ENCODE measurements at regions not wholly inside any gene's neighbourhood (a gene's known extent, or its start where the extent isn't known, plus 50 kb on each side); places are given as distances from the start of the nearest gene placed in this dataset.

DNA sequence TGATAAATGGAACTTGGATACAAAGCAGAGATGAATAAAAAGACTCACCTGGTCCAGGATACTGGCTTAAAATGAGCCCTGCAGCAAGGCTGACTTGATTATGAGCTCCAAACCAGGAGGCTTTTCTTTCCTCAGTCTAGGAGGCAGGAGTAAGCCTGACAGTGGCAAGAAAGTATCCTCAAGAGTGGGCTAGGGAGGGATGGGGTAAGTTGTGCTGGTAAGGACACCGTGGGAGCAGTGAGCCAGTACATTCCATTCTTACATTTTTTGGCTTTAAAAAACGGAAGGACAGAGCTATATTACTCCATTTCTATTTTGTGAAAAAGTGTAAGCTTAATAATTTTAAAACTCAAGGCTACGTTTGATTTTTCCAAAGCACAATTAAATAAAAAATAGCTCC lies 187.1 kb upstream of the DDI1 start:
- no peak overlapping the region for H3K4me3 ChIP-seq (ENCODE audit: low read depth, low read length)
- H3K27me3 ChIP-seq (replicated peaks): no peaks in the 10 kb centered on the region
- in situ Hi-C loops (cut with HindIII; ENCODE audit: low pct_ligation_motif_present, low sequenced_read_pairs): no loop called here
- TF ChIP-seq, protein P1, sequence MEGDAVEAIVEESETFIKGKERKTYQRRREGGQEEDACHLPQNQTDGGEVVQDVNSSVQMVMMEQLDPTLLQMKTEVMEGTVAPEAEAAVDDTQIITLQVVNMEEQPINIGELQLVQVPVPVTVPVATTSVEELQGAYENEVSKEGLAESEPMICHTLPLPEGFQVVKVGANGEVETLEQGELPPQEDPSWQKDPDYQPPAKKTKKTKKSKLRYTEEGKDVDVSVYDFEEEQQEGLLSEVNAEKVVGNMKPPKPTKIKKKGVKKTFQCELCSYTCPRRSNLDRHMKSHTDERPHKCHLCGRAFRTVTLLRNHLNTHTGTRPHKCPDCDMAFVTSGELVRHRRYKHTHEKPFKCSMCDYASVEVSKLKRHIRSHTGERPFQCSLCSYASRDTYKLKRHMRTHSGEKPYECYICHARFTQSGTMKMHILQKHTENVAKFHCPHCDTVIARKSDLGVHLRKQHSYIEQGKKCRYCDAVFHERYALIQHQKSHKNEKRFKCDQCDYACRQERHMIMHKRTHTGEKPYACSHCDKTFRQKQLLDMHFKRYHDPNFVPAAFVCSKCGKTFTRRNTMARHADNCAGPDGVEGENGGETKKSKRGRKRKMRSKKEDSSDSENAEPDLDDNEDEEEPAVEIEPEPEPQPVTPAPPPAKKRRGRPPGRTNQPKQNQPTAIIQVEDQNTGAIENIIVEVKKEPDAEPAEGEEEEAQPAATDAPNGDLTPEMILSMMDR (IDR thresholded peaks at IDR 0.05; ENCODE audit: low read depth, low read length, missing control alignments): no peak
- H3K36me3 ChIP-seq (replicated peaks): no peaks in the 10 kb centered on the region
- H3K27ac ChIP-seq: no peak overlapping the region
- no peak for DNase-seq

DNA sequence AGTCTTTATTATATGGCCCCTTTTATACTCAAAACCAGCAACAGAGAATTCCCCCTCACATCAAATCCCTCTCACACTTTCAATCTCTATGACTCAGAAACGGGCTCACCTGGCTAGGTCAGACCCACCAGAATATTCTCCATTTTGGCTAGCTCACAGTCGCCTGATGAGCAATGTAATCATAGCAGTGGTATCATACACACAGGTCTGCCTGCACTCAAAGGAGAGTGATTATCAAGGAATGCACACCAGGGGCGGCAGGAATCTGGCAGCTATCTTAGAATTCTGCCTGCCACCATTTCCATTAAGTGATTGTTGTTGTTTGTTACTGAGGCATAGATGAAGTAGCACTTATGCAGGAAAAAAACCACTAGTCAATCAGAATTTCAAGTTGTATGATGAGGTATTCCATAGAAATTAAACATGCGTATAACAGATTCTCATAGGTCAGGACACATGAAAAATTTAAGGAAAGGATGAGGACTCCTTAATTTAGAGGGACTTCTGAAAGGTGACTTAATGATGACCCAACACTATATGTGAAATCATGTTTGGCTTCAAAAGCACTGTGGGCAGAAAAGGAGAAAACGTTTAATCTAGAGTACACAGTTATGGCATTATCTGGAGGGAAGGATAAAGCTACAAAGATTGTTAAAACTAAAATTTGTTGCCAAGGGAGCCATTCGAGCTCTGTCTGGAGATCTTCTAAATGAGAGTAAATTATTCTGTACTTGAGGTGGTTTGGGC lies 185.8 kb upstream of the DDI1 start:
- TF ChIP-seq, protein P1 (IDR thresholded peaks at IDR 0.05; ENCODE audit: low read depth, low read length, missing control alignments): no peak
- Histone ChIP-seq H3K27me3 (replicated peaks) (no peaks in the 10 kb centered on the region), H3K36me3 (replicated peaks) (no peaks in the 10 kb centered on the region), H3K4me3 (ENCODE audit: low read depth, low read length) (no peak overlapping the region), H3K27ac (no peak overlapping the region)
- in situ Hi-C loops (cut with HindIII; ENCODE audit: low pct_ligation_motif_present, low sequenced_read_pairs): no loop called here
- DNase-seq: no peak

DNA sequence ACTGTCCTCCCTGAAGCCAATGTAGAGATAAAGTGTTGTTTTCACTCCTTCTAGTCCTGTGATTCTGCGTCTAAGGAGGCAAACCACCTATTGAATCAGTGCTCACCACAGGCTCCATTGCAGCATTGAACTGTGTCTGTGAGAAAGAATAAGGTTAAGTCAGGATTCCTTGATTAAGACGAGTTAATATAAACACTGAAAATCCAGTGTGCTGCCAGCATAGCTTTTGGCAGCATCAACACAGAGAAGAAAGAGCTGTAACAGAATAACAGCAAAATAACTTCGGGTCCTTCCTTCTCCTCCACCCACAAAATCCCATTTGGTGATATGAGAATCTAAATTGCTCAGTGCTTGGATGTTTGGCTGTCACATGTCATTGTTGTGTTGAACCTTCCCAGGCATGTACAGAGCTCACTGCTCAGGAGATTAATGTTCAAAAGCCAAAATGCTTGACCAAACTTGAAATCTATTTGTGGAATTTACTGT lies 185.2 kb upstream of the DDI1 start:
- in situ Hi-C loops (cut with HindIII; ENCODE audit: low pct_ligation_motif_present, low sequenced_read_pairs): no loop called here
- TF ChIP-seq, protein P1 (IDR thresholded peaks at IDR 0.05; ENCODE audit: low read depth, low read length, missing control alignments): no peak
- H3K27me3 ChIP-seq (replicated peaks): no peaks in the 10 kb centered on the region
- no peak overlapping the region for H3K27ac ChIP-seq
- H3K36me3 ChIP-seq (replicated peaks): no peaks in the 10 kb centered on the region
- no peak for DNase-seq
- no peak overlapping the region for H3K4me3 ChIP-seq (ENCODE audit: low read depth, low read length)
